Fibroblast of mammary gland (primary cell): ENCODE measurements at regions not wholly inside any gene's neighbourhood (a gene's known extent, or its start where the extent isn't known, plus 50 kb on each side); places are given as distances from the start of the nearest gene placed in this dataset.

Source experiments
- DNase-seq: peaks from one replicate; pipeline ENCODE4 v3.0.0-alpha.2; 2010; ENCODE audit warnings: low read depth
- H3K4me3 ChIP-seq: 2 replicates; pipeline ENCODE4 v1.5.1; 2011; ENCODE audit warnings: low read depth, mild to moderate bottlenecking, low read length, moderate library complexity; ENCODE audit not compliant: control insufficient read depth
- CTCF ChIP-seq: conservative IDR thresholded peaks from 2 replicates; pipeline ENCODE4 v1.5.1; 2011; ENCODE audit warnings: low read depth, low read length, inconsistent platforms; ENCODE audit not compliant: control insufficient read depth, insufficient read depth

- H3K4me3 ChIP-seq, result no peak overlapping the region
- TF ChIP-seq CTCF, result no peak
- peak; percentile 11 for DNase-seq
Observed at GRCh38 chr7:86930554-86931307, 128.7 kb downstream of the ELAPOR2 start.

GRCh38 chr7:86929293-86930109 is 130.0 kb downstream of the ELAPOR2 start:
- H3K4me3 ChIP-seq, result no peak overlapping the region
- TF ChIP-seq CTCF, result no peak
- no peak for DNase-seq

DNA sequence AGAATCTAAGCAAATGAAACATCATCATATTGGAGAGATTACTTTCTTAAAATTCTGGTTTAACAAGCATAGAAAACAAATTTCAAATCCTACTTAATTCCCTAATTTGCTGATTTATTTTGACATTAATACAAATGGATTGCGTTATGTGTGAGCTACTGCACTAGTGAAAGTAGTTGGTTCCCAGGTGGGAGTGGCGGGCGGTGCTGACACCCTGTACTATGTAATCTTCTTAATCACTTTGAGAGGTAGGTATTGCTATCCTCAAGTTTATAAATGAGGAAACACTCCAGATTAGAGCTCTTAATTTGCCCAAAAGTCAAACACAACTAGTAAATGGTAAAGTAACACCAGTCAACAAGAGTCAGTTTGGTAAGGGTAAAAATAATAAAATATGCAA is 131.1 kb downstream of the ELAPOR2 start:
- DNase-seq, result no peak
- no peak overlapping the region for H3K4me3 ChIP-seq
- TF ChIP-seq CTCF, result no peak

DNA sequence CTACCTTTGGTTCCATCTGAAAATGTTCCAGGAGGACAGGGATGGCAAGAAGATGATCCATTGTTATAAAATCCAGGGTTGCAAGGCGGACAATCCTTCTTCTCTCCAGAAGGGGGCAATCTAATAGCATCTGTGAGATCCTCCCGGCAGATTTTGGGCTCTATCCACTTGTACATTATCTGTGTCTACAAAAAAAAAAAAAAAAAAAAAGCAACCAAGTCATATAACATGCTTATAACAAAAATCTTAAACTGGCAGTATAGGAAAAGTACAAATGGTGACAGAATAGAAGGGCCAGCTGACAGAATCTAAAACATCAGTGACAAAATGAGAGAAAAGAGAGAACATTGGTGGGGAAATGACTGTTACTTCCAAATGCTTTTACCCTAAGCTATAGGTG is 132.7 kb downstream of the ELAPOR2 start:
- H3K4me3 ChIP-seq, result no peak overlapping the region
- DNase-seq, result peak; percentile 71
- peak; percentile 77 for TF ChIP-seq CTCF

DNA sequence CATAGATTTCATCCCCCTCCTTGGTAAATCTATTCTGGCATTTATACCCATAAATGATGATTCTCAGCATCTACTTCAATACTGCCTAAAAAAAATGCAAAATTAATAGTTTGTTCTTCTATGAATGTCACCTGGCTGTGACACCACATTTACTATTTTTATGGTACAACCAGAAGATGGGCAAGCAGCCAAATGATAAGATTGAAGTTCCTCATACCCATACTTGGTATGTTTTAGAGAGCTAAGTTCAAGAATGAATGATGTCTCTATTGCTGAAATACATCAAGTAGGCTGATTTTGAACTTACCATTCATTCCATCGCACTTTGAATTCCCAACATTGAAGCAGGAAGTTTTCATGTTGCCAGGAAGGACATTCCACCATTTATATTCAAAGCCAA is 134.2 kb downstream of the ELAPOR2 start:
- H3K4me3 ChIP-seq, result no peak overlapping the region
- DNase-seq, result no peak
- no peak for TF ChIP-seq CTCF

- no peak overlapping the region for H3K4me3 ChIP-seq
- DNase-seq, result no peak
- TF ChIP-seq CTCF, result no peak
Observed at GRCh38 chr7:86923527-86923926, 135.9 kb downstream of the ELAPOR2 start.

DNA sequence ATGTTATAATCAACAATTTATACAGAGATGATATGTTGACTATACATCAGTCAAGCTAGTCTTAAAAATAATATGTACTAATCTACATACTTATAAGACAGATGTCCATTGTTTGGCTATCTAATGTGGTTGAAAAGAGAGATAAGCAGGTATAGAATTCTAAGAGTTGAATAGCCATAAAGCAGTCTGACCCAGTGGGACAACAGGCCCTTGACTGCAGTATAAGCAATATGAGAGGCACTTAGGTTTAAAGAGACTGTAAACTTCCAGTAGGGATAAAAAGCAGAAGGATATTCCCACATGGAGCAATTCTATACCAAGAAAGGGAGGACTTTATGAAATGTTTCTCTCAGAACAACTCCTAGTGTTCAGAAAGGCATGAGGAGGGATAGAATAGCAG is 139.3 kb downstream of the ELAPOR2 start:
- no peak for TF ChIP-seq CTCF
- no peak for DNase-seq
- H3K4me3 ChIP-seq, result no peak overlapping the region
